Tibial nerve (tissue), 3 donors: ENCODE measurements at regions not wholly inside any gene's neighbourhood (a gene's known extent, or its start where the extent isn't known, plus 50 kb on each side); places are given as distances from the start of the nearest gene placed in this dataset.
"Not testable (repeated sequence)": the region's sequence is repeated elsewhere in the genome, so short reads cannot be mapped to it uniquely, and the experiment has no call there.

Experiments used
- POLR2A ChIP-seq, 2 donors: fragments of 450-650 bp; IDR thresholded peaks; one replicate each; pipeline ENCODE4 v1.6.1; 2017; ENCODE audit warnings: antibody characterized with exemption in 2 of 2, mild to moderate bottlenecking in 2 of 2, moderate library complexity in 2 of 2
- TF ChIP-seq, protein P1 (sequence below), 5 experiments: fragments of 200-600 bp in 3 of 5; fragments of 450-650 bp in 2 of 5; sonication (generic) in 3 of 5; IDR thresholded peaks; one replicate each; pipeline ENCODE4 v1.5.1; 2016 to 2019; ENCODE audit warnings: antibody characterized with exemption in 5 of 5, mild to moderate bottlenecking in 3 of 5, moderate library complexity in 2 of 5

DNA sequence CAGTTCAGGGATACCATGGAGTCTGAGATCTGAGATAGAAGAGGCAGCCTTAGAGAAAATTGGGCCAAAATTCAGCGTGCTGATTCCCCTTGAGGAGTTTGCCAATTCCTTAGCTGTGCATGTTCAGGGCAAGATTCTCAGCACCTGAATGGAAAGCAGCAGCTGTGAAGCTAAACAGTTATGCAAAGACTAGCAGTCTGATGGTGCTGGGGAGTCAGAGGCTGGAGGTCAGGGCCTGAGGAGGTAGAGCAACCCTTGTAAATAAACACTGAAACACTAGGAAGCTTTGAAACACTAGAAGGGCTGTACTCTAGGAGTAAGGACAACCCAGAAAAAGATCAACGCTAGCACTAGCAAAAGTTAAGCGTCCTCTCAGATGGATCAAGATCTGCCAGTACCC is 117.1 kb downstream of the OR52B4 start:
- TF ChIP-seq, protein P1, sequence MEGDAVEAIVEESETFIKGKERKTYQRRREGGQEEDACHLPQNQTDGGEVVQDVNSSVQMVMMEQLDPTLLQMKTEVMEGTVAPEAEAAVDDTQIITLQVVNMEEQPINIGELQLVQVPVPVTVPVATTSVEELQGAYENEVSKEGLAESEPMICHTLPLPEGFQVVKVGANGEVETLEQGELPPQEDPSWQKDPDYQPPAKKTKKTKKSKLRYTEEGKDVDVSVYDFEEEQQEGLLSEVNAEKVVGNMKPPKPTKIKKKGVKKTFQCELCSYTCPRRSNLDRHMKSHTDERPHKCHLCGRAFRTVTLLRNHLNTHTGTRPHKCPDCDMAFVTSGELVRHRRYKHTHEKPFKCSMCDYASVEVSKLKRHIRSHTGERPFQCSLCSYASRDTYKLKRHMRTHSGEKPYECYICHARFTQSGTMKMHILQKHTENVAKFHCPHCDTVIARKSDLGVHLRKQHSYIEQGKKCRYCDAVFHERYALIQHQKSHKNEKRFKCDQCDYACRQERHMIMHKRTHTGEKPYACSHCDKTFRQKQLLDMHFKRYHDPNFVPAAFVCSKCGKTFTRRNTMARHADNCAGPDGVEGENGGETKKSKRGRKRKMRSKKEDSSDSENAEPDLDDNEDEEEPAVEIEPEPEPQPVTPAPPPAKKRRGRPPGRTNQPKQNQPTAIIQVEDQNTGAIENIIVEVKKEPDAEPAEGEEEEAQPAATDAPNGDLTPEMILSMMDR (IDR thresholded peaks at IDR 0.05): not testable (repeated sequence)
- not testable (repeated sequence) for TF ChIP-seq POLR2A (IDR thresholded peaks at IDR 0.05)
